K562 (cell line): ENCODE measurements at regions not wholly inside any gene's neighbourhood (a gene's known extent, or its start where the extent isn't known, plus 50 kb on each side); places are given as distances from the start of the nearest gene placed in this dataset.

Experiments
- ATAC-seq: fragments of 200-7000 bp; cut with Tn5 transposase; 3 replicates; pipeline ENCODE4 v1.9.1; 2020; ENCODE audit warnings: moderate library complexity
- BruUV-seq: library from RNA; stranded (reverse); fragments of 400-500 nt; replicated peaks from 2 replicates; lab custom pipeline; 2021; lab: Mats Ljungman, UMichigan
- CTCF ChIA-PET: fragments of 300-600 bp; formaldehyde crosslinking; extraction: SDS; loops from one replicate; lab custom pipeline; 2021; ENCODE audit warnings: low intra/inter-chr PET ratio; lab: Yijun Ruan, JAX
- POLR2A ChIA-PET: fragments of 300-600, 350-650 bp; sonication (Branson Sonifier 250); formaldehyde crosslinking; extraction: SDS; loops from one replicate; lab custom pipeline; 2021; ENCODE audit warnings: antibody characterized with exemption, inconsistent platforms; lab: Yijun Ruan, JAX
- DNase-seq, 4 experiments: peaks; one replicate each; pipeline versions ENCODE4 v3.0.0 to v3.0.0-alpha.2; 2011 to 2018; ENCODE audit warnings: low spot score in 3 of 4, mixed read lengths in 3 of 4; ENCODE audit errors: extremely low read depth in 1 of 4
- FAIRE-seq: peaks from 2 replicates; lab custom pipeline; 2011; peaks lifted over from hg19 to GRCh38; lab: Jason Lieb, UNC
- H2AFZ ChIP-seq: 2 replicates; pipeline ENCODE4 v1.6.0; 2011; ENCODE audit warnings: low read depth, low read length, control low read depth, inconsistent platforms
- H3K27ac ChIP-seq: fragments of 200-600 bp; 3 replicates; pipeline ENCODE4 v1.8.0; 2011; ENCODE audit warnings: low read depth, mild to moderate bottlenecking, control low read depth, inconsistent platforms, low read length, moderate library complexity, mixed read lengths; ENCODE audit errors: extremely low read depth
- H3K27me3 ChIP-seq, 2 experiments: fragments of 300-600 bp in 1 of 2; 2 replicates in 1 of 2; 3 replicates in 1 of 2; pipeline versions ENCODE4 v1.6.0 to v1.8.0; 2011; ENCODE audit warnings: inconsistent platforms in 2 of 2, low read length in 2 of 2, mild to moderate bottlenecking in 1 of 2, mixed read lengths in 1 of 2, moderate library complexity in 1 of 2; ENCODE audit not compliant: control insufficient read depth in 2 of 2, insufficient read depth in 2 of 2
- H3K36me3 ChIP-seq: fragments of 300-600 bp; 3 replicates; pipeline ENCODE4 v1.8.0; 2011; ENCODE audit warnings: mild to moderate bottlenecking, low read length, inconsistent platforms; ENCODE audit not compliant: control insufficient read depth, insufficient read depth
- H3K4me1 ChIP-seq, 2 experiments: fragments of 200-600 bp in 1 of 2; replicated peaks in 1 of 2; 2 replicates in 1 of 2; 3 replicates in 1 of 2; pipeline versions ENCODE4 v1.5.1 to v1.8.0; 2011; ENCODE audit warnings: inconsistent platforms in 2 of 2, low read length in 2 of 2, mild to moderate bottlenecking in 1 of 2, mixed read lengths in 1 of 2, moderate library complexity in 1 of 2; ENCODE audit not compliant: control insufficient read depth in 2 of 2, insufficient read depth in 2 of 2
- H3K4me2 ChIP-seq: 2 replicates; pipeline ENCODE4 v1.6.1; 2011; ENCODE audit warnings: low read length, control low read depth, inconsistent platforms, mixed read lengths; ENCODE audit not compliant: insufficient read depth
- H3K4me3 ChIP-seq: fragments of 200-600 bp; sonication (generic), shearing (Covaris generic); 2 replicates; pipeline ENCODE4 v1.5.1; 2016; ENCODE audit warnings: control low read depth, inconsistent platforms
- H3K79me2 ChIP-seq: fragments of 200-600 bp; 3 replicates; pipeline ENCODE4 v1.8.0; 2011; ENCODE audit warnings: low read length, inconsistent platforms; ENCODE audit not compliant: control insufficient read depth, insufficient read depth
- H3K9ac ChIP-seq, 2 experiments: 2 replicates each; pipeline versions ENCODE4 v1.6.0 to v1.6.1; 2011; ENCODE audit warnings: low read depth in 2 of 2, low read length in 2 of 2, control low read depth in 1 of 2, inconsistent platforms in 1 of 2, mild to moderate bottlenecking in 1 of 2, mixed read lengths in 1 of 2; ENCODE audit not compliant: insufficient read depth in 1 of 2
- H3K9me1 ChIP-seq: one replicate; pipeline ENCODE4 v1.6.0; 2011; ENCODE audit warnings: inconsistent platforms, mild to moderate bottlenecking, low read length, moderate library complexity; ENCODE audit not compliant: control insufficient read depth, insufficient read depth
- H3K9me3 ChIP-seq: replicated peaks from 2 replicates; pipeline ENCODE4 v1.5.1; 2011; ENCODE audit warnings: low read depth, low read length, inconsistent platforms; ENCODE audit not compliant: control insufficient read depth, insufficient read depth
- H4K20me1 ChIP-seq: replicated peaks from 2 replicates; pipeline ENCODE4 v1.6.1; 2011; ENCODE audit warnings: low read length, inconsistent platforms, mixed read lengths; ENCODE audit not compliant: control insufficient read depth, insufficient read depth
- CBX3 ChIP-seq, 2 experiments: IDR thresholded peaks; 1 replicate in 1 of 2; 2 replicates in 1 of 2; pipeline ENCODE4 v1.6.1; 2012; ENCODE audit warnings: inconsistent platforms in 2 of 2, low read length in 2 of 2, borderline replicate concordance in 1 of 2, control low read depth in 1 of 2
- CCAR2 ChIP-seq: fragments of 200-400 bp; formaldehyde crosslinking; IDR thresholded peaks from 2 replicates; pipeline ENCODE4 v1.6.1; 2017; ENCODE audit warnings: mild to moderate bottlenecking, low read depth, low read length
- ETS2 ChIP-seq: IDR thresholded peaks from 2 replicates; pipeline ENCODE4 v1.6.1; 2016; ENCODE audit warnings: borderline replicate concordance, missing genetic modification characterization, mild to moderate bottlenecking, moderate library complexity, missing compliant biosample characterization; ENCODE audit not compliant: poor library complexity, severe bottlenecking
- FOXJ3 ChIP-seq: sonication (generic); formaldehyde crosslinking; IDR thresholded peaks from 2 replicates; pipeline ENCODE4 v1.4.0; 2020; ENCODE audit warnings: mild to moderate bottlenecking, missing genetic modification reagents
- FUS ChIP-seq: fragments of 200-400 bp; formaldehyde crosslinking; optimal IDR thresholded peaks from 2 replicates; pipeline ENCODE3; 2017; ENCODE audit warnings: low read depth, low read length
- ZNF785 ChIP-seq: fragments of 250-450 bp; sonication (Bioruptor Pico); IDR thresholded peaks from 2 replicates; pipeline ENCODE4 v1.4.0; 2020; ENCODE audit warnings: mild to moderate bottlenecking
- whole genome bisulfite sequencing: fragments of 100-300 bp; shearing (Covaris generic); methylation state at CpG from one replicate; pipeline ENCODE4 v1.1.6; 2016; ENCODE audit warnings: low coverage, mixed read lengths; ENCODE audit not compliant: insufficient coverage; ENCODE audit errors: missing lambda C conversion rate; 5-methylcytosine and 5-hydroxymethylcytosine counted together
- in situ Hi-C: fragments of 300-500 bp; cut with MboI; formaldehyde crosslinking; loops from 4 replicates; pipeline ENCODE4 v1.15.0; 2018; ENCODE audit warnings: inconsistent platforms, mixed read lengths
- intact Hi-C: fragments of 100-400 bp; cut with micrococcal nuclease; formaldehyde crosslinking; loops from 2 replicates; pipeline ENCODE4 v1.14.2; 2022
- TF ChIP-seq, protein P1 (sequence below): fragments of 250-450 bp; sonication (Bioruptor Pico); IDR thresholded peaks from 2 replicates; pipeline ENCODE4 v1.8.0; 2022; ENCODE audit warnings: inconsistent platforms
- TF ChIP-seq, protein P2 (sequence below): fragments of 250-450 bp; sonication (Bioruptor Pico); IDR thresholded peaks from 2 replicates; pipeline ENCODE4 v1.8.0; 2022; ENCODE audit warnings: moderate library complexity, mild to moderate bottlenecking, inconsistent platforms

DNA sequence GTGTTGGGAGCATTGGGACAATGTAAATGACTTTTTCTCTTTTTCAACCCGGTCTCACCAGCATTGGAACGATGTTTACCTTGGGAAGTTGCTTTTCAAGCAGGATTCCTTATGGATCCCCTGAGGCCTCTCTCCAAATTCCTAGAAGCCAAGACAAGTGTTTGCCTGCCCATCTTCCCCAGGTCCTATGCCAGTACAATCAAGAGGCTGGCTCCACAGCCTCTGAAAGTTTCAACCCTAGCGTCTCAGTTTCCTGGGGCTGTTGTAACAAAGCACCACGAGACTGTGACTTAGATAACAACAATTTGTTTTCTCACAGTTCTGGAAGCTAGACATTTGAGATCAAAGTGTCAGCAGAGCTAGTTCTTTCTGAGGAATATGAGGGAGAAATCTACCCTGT lies 347.2 kb upstream of the UMPS start (continued):
- TF ChIP-seq ZNF785 (CRISPR knock-in tag) = no peak
- TF ChIP-seq, protein P1, sequence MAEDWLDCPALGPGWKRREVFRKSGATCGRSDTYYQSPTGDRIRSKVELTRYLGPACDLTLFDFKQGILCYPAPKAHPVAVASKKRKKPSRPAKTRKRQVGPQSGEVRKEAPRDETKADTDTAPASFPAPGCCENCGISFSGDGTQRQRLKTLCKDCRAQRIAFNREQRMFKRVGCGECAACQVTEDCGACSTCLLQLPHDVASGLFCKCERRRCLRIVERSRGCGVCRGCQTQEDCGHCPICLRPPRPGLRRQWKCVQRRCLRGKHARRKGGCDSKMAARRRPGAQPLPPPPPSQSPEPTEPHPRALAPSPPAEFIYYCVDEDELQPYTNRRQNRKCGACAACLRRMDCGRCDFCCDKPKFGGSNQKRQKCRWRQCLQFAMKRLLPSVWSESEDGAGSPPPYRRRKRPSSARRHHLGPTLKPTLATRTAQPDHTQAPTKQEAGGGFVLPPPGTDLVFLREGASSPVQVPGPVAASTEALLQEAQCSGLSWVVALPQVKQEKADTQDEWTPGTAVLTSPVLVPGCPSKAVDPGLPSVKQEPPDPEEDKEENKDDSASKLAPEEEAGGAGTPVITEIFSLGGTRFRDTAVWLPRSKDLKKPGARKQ (CRISPR knock-in tag) = no peak
- TF ChIP-seq FOXJ3 = no peak
- TF ChIP-seq, protein P2, sequence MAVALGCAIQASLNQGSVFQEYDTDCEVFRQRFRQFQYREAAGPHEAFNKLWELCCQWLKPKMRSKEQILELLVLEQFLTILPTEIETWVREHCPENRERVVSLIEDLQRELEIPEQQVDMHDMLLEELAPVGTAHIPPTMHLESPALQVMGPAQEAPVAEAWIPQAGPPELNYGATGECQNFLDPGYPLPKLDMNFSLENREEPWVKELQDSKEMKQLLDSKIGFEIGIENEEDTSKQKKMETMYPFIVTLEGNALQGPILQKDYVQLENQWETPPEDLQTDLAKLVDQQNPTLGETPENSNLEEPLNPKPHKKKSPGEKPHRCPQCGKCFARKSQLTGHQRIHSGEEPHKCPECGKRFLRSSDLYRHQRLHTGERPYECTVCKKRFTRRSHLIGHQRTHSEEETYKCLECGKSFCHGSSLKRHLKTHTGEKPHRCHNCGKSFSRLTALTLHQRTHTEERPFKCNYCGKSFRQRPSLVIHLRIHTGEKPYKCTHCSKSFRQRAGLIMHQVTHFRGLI (CRISPR knock-in tag) = no peak
- TF ChIP-seq CBX3 (IDR thresholded peaks at IDR 0.05; ENCODE audit: borderline replicate concordance in 1 of 2, low read length in 2 of 2) = no peak

DNA sequence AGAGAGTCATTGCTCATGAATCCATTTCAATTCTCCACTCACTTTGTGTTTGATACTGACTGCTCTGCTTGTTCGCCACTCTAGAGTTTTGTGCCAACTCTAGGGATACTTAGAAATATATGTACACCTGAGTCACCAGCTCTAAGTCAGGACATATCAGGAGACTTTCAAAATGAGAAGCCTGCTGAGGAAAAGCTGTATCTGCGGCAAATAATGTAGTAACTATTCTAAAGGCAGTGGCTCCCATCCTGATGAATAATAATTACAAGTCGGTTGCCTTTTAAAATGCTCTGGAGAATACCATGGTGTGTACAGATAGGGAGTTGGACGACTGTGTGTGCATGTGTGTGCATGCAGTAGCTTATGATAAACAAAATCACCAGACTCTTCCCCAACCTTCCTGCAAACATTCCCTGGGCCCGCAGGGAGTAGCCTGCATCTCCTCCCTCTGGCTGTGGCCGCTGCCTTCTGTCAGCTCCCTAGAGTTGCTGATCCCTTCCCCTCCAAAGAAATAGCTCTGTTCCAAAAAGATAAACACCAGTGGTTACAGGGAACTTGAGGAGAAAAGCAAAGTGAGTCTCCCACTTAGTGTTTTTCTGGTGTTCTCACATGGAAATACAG lies 346.3 kb upstream of the UMPS start:
- 2% methylated on average over 6 of the region's 6 CpGs for WGBS
- DNase-seq (no peak), FAIRE-seq (no peak), ATAC-seq (no peak)
- no peak overlapping the region for H3K4me2 ChIP-seq
- no peaks in the 10 kb centered on the region for H3K4me1 ChIP-seq
- no peaks in the 10 kb centered on the region for H3K9me3 ChIP-seq
- no peak overlapping the region for H3K9ac ChIP-seq
- ChIA-PET CTCF (no interaction called here), POLR2A (no interaction called here)
- no peak for TF ChIP-seq FUS
- TF ChIP-seq CCAR2 = no peak
- TF ChIP-seq ETS2 (tag) = no peak
- no peaks in the 10 kb centered on the region for H3K79me2 ChIP-seq
- intact Hi-C loops = no loop called here
- no peak overlapping the region for H3K4me3 ChIP-seq
- H3K27me3 ChIP-seq = peaks cover 0 to 7% of the 10 kb centered on the region in 2 experiments; a peak in 2 of 5 replicates
- no peaks in the 10 kb centered on the region for H3K9me1 ChIP-seq
- no TSS peak for BruUV-seq
- in situ Hi-C loops = no loop called here
- no peaks in the 10 kb centered on the region for H3K36me3 ChIP-seq
- no peak overlapping the region for H2AFZ ChIP-seq
- H3K27ac ChIP-seq = no peak overlapping the region
- H4K20me1 ChIP-seq = no peaks in the 10 kb centered on the region
